AG09309 (cell line): ENCODE measurements at regions not wholly inside any gene's neighbourhood (a gene's known extent, or its start where the extent isn't known, plus 50 kb on each side); places are given as distances from the start of the nearest gene placed in this dataset.

Experiments used
- DNase-seq: peaks from one replicate; pipeline ENCODE4 v3.0.0-alpha.2; 2010; ENCODE audit warnings: low read depth
- H3K4me3 ChIP-seq: 2 replicates; pipeline ENCODE4 v1.5.1; 2011; ENCODE audit warnings: mild to moderate bottlenecking, low read depth, low read length, moderate library complexity; ENCODE audit not compliant: control insufficient read depth
- TF ChIP-seq, protein P1 (sequence below): IDR thresholded peaks from 2 replicates; pipeline ENCODE4 v1.5.1; 2011; ENCODE audit warnings: mild to moderate bottlenecking, low read depth, low read length, inconsistent platforms; ENCODE audit not compliant: insufficient read depth, control insufficient read depth; ENCODE audit errors: missing control alignments

DNA sequence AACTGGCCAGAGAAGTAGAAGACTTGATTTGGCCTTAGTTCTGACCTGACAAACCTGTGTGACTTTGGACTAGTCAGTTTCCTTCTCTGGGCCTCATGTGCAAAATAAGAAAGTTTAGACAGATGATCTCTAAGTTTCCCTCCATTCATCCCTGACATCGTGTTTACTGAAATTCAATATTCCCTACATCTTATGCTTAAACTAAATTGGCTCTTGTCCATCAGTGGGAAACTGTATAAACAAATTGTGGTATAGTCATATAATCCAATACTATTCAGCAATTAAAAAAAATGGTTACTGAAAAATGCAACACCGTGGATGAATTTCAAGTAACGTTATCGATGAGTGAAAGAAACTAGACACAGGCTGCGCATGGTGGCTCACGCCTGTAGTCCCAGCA is 64.4 kb upstream of the HRH1 start:
- DNase-seq: no peak
- TF ChIP-seq, protein P1, sequence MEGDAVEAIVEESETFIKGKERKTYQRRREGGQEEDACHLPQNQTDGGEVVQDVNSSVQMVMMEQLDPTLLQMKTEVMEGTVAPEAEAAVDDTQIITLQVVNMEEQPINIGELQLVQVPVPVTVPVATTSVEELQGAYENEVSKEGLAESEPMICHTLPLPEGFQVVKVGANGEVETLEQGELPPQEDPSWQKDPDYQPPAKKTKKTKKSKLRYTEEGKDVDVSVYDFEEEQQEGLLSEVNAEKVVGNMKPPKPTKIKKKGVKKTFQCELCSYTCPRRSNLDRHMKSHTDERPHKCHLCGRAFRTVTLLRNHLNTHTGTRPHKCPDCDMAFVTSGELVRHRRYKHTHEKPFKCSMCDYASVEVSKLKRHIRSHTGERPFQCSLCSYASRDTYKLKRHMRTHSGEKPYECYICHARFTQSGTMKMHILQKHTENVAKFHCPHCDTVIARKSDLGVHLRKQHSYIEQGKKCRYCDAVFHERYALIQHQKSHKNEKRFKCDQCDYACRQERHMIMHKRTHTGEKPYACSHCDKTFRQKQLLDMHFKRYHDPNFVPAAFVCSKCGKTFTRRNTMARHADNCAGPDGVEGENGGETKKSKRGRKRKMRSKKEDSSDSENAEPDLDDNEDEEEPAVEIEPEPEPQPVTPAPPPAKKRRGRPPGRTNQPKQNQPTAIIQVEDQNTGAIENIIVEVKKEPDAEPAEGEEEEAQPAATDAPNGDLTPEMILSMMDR: no peak
- H3K4me3 ChIP-seq: no peak overlapping the region

DNA sequence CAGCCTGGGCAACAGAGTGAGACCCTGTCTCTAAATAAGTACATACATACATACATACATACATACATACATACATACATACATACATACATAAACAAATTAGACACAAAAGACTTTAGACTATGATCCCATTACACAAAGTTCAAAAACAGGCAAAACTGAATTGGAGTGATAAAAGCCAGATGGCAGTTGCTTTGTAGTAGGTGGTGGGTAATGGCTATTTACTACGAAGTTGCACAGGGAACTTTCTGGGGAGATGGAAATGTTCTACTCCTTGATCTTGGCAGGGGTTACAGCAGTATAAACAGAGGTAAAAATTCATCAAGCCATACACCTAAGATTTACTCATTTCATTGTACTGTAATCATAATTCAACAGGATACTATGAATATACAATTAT is 63.7 kb upstream of the HRH1 start:
- H3K4me3 ChIP-seq: no peak overlapping the region
- DNase-seq: no peak
- TF ChIP-seq, protein P1: no peak

DNA sequence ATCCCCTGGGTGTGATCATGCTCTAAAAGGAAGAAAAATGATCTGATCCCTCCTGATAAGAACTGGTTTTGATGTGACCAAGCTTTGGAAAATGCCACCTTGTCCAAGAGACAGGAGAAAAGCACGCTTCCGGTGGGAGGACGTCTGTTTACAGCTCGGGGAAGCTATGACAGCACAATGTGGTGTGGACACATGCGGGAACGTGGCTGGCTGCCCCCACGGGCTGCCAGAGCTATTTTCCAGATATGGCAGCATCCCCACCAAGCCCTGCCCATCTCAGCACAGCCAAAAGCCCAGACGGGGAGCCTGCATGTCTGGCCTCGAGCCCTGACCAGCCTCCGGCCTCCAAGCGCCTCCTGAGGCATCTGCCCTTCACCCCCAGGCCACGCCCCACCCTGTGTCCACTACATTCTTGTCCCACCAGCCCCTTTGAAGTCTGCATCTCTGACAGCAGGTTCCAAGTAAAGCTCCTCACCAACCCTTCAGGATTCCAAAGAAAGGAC is 63.2 kb upstream of the HRH1 start:
- TF ChIP-seq, protein P1: no peak
- DNase-seq: no peak
- H3K4me3 ChIP-seq: no peak overlapping the region

DNA sequence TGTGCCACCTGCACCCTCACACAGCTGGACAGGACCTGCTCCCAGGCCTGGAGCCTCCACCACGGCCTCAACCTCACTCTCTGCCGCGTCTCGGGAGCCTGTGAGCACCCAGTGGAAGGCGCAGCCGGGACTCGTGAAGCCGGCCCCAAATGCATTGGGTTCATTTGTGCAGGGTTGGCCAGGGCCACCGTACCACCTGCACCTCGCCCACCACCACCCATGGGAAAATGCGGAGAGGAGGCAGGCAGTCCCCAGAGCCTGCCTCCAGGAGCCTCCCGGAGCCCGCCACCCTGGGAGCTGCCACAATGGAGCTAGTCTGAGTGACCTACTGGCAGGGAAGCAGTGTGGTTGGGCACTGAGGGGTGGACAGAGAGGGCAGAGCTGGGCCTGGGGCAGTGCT is 62.5 kb upstream of the HRH1 start:
- TF ChIP-seq, protein P1: no peak
- DNase-seq: no peak
- H3K4me3 ChIP-seq: no peak overlapping the region

DNA sequence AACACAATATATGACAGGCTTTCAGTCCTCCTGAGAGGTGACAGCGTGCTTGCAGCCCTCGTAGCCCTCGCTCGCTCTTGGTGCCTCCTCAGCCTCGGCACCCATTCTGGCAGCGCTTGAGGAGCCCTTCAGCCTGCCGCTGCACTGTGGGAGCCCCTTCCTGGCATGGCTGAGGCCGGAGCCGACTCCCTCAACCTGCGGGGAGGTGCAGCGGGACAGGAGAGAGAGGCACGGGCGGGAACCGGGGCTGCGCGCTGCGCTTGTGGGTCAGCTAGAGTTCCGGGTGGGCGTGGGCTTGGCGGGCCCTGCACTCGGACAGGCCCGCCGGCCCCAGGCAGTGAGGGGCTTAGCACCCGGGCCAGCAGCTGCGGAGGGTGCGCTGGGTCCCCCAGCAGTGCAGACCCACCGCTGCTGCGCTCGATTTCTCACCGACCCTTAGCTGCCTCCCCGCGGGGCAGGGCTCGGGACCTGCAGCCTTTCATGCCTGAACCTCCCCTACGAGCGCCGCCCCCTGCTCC is 60.4 kb upstream of the HRH1 start:
- H3K4me3 ChIP-seq: no peak overlapping the region
- TF ChIP-seq, protein P1: no peak
- no peak for DNase-seq

DNA sequence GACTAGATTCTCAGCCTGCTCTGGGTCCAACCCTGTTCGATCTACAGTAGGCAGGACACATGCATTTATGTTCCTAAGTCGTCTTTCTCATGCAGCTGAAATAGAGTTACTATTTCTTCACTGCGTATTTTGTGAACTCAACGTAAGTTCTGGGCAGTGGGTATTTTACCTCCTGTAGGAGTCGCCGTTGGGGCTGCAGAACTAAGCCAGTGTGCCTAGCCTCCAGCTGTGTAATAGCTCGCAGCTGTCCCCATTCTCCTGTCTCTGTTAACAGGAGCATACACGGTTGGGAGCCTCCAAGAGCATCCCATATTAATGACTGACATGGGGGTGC is 58.4 kb upstream of the HRH1 start:
- peak overlapping the region; percentile 48 for H3K4me3 ChIP-seq
- no peak for DNase-seq
- TF ChIP-seq, protein P1: peak; percentile 34

DNA sequence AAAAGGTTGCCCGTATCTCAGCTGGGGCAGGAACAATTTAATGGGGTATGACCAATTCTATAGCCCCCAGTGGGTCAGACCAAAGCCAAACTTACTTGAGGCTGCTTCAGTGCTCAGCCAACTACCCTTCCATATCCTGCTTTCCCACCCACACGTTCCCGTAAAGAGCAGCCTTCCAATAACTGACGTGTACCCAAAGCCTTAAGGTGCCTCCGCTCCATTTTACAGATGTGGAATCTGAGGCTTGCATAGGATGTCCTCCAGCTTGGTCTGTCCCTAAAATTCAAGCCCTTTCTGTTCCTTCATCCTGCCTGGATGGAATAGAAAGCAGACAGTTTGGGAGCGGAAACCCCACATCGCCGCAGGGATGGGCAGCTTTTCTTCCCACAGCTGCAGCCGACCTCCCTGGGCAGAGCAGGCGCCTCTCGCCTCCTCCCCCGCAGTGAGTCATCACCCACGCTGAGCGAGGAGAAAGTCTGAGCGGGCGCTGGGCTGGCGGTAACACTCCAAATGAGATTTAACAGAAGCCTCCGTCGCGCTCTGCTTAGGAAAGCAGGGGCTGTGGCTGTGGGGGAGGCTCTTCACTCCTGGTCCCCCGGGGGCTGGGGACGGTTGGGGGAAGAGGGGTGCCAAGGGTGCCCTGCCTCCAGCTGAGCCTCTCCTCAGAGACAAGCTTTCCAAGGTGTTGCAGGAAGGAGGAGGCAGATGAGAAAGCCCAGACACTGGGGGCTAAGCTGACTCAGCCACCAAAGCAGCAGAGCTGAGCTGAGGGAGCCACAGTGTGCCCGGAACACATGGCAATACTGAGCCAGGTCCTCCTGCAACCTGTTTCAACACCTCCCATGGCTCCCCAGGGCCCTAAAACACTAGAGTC is 57.8 kb upstream of the HRH1 start:
- peak; percentile 57 for DNase-seq
- H3K4me3 ChIP-seq: peak overlapping the region; percentile 48
- TF ChIP-seq, protein P1: no peak
